KMS-11 (cell line): ENCODE measurements at regions not wholly inside any gene's neighbourhood (a gene's known extent, or its start where the extent isn't known, plus 50 kb on each side); places are given as distances from the start of the nearest gene placed in this dataset.

Experiments used
- H2AFZ ChIP-seq: fragments of 200-600 bp; sonication (generic); 2 replicates; pipeline ENCODE4 v1.6.1; 2016; ENCODE audit warnings: antibody characterized with exemption, mixed run types, low read depth
- H3K27ac ChIP-seq: fragments of 200-600 bp; sonication (generic); 2 replicates; pipeline ENCODE4 v1.6.1; 2016; ENCODE audit warnings: mild to moderate bottlenecking, mixed run types
- H3K27me3 ChIP-seq: fragments of 200-600 bp; sonication (generic); 2 replicates; pipeline ENCODE4 v1.6.1; 2017; ENCODE audit warnings: mild to moderate bottlenecking, low read depth, mixed run types, moderate library complexity; ENCODE audit not compliant: insufficient read depth
- H3K36me3 ChIP-seq: fragments of 200-600 bp; sonication (generic); 2 replicates; pipeline ENCODE4 v1.6.1; 2017; ENCODE audit warnings: mild to moderate bottlenecking, mixed run types; ENCODE audit not compliant: insufficient read depth
- H3K4me1 ChIP-seq: fragments of 200-600 bp; sonication (generic); 2 replicates; pipeline ENCODE4 v1.6.1; 2016; ENCODE audit warnings: mild to moderate bottlenecking, low read depth, mixed run types; ENCODE audit not compliant: poor library complexity, severe bottlenecking
- H3K4me2 ChIP-seq: fragments of 200-600 bp; sonication (generic); 2 replicates; pipeline ENCODE4 v1.7.0; 2016; ENCODE audit warnings: mild to moderate bottlenecking, mixed run types
- H3K4me3 ChIP-seq: fragments of 200-600 bp; sonication (generic); IDR thresholded peaks from 2 replicates; pipeline ENCODE4 v1.6.1; 2017; ENCODE audit warnings: low read depth, low read length, mixed read lengths; ENCODE audit not compliant: insufficient read depth
- H3K79me2 ChIP-seq: fragments of 200-600 bp; sonication (generic); 2 replicates; pipeline ENCODE4 v1.6.1; 2016; ENCODE audit warnings: low read depth, mixed run types; ENCODE audit not compliant: insufficient read depth
- H3K9ac ChIP-seq: fragments of 200-600 bp; sonication (generic); 2 replicates; pipeline ENCODE4 v1.6.1; 2016; ENCODE audit warnings: mild to moderate bottlenecking, mixed run types
- H4K20me1 ChIP-seq: fragments of 200-600 bp; sonication (generic); 2 replicates; pipeline ENCODE4 v1.6.1; 2016; ENCODE audit warnings: mild to moderate bottlenecking, mixed run types; ENCODE audit not compliant: insufficient read depth
- CTCF ChIP-seq: fragments of 200-600 bp; sonication (generic); conservative IDR thresholded peaks from 2 replicates; pipeline ENCODE4 v1.6.1; 2017; ENCODE audit warnings: low read depth, mild to moderate bottlenecking, antibody characterized with exemption, low read length, moderate library complexity, mixed read lengths

- H3K36me3 ChIP-seq: no peaks in the 10 kb centered on the region
- H3K79me2 ChIP-seq: no peaks in the 10 kb centered on the region
- H3K27ac ChIP-seq: no peak overlapping the region
- H4K20me1 ChIP-seq: no peaks in the 10 kb centered on the region
- no peak overlapping the region for H3K4me3 ChIP-seq
- no peak for TF ChIP-seq CTCF
- H3K9ac ChIP-seq: no peak overlapping the region
- no peak overlapping the region for H3K4me2 ChIP-seq
- H3K4me1 ChIP-seq: peaks cover 1% of the 10 kb centered on the region
- no peak overlapping the region for H2AFZ ChIP-seq
- H3K27me3 ChIP-seq: no peaks in the 10 kb centered on the region
Measured at GRCh38 chr20:6588296-6588695, 179.2 kb upstream of the BMP2 start.

- peak; percentile 81 for TF ChIP-seq CTCF
- Histone ChIP-seq H2AFZ (no peak overlapping the region), H3K36me3 (no peaks in the 10 kb centered on the region), H3K4me1 (peaks cover 14% of the 10 kb centered on the region), H3K27ac (no peak overlapping the region), H3K4me3 (no peak overlapping the region), H3K79me2 (no peaks in the 10 kb centered on the region), H3K27me3 (no peaks in the 10 kb centered on the region), H4K20me1 (no peaks in the 10 kb centered on the region), H3K9ac (no peak overlapping the region), H3K4me2 (no peak overlapping the region)
Measured at GRCh38 chr20:6583134-6583738, 184.2 kb upstream of the BMP2 start.

GRCh38 chr20:6582449-6582848 is 185.0 kb upstream of the BMP2 start:
- Histone ChIP-seq H3K4me3 (no peak overlapping the region), H3K36me3 (no peaks in the 10 kb centered on the region), H3K79me2 (no peaks in the 10 kb centered on the region), H2AFZ (no peak overlapping the region), H3K4me2 (no peak overlapping the region), H3K27ac (no peak overlapping the region), H3K27me3 (no peaks in the 10 kb centered on the region), H4K20me1 (no peaks in the 10 kb centered on the region), H3K4me1 (peaks cover 22% of the 10 kb centered on the region), H3K9ac (no peak overlapping the region)
- no peak for TF ChIP-seq CTCF

- no peak overlapping the region for H3K4me2 ChIP-seq
- H2AFZ ChIP-seq: no peak overlapping the region
- H3K27ac ChIP-seq: no peak overlapping the region
- H3K9ac ChIP-seq: no peak overlapping the region
- no peak for TF ChIP-seq CTCF
- H3K79me2 ChIP-seq: no peaks in the 10 kb centered on the region
- H3K4me1 ChIP-seq: peaks cover 39% of the 10 kb centered on the region
- no peaks in the 10 kb centered on the region for H3K36me3 ChIP-seq
- no peaks in the 10 kb centered on the region for H4K20me1 ChIP-seq
- H3K27me3 ChIP-seq: no peaks in the 10 kb centered on the region
- H3K4me3 ChIP-seq: no peak overlapping the region
Measured at GRCh38 chr20:6580486-6580885, 187.0 kb upstream of the BMP2 start.
